HG03097 (cell line): ENCODE measurements at regions not wholly inside any gene's neighbourhood (a gene's known extent, or its start where the extent isn't known, plus 50 kb on each side); places are given as distances from the start of the nearest gene placed in this dataset.

Experiments
- ATAC-seq: cut with Tn5 transposase; IDR thresholded peaks from one replicate; pipeline ENCODE4 v1.9.1; 2021; ENCODE audit not compliant: unreplicated experiment, low FRiP score

DNA sequence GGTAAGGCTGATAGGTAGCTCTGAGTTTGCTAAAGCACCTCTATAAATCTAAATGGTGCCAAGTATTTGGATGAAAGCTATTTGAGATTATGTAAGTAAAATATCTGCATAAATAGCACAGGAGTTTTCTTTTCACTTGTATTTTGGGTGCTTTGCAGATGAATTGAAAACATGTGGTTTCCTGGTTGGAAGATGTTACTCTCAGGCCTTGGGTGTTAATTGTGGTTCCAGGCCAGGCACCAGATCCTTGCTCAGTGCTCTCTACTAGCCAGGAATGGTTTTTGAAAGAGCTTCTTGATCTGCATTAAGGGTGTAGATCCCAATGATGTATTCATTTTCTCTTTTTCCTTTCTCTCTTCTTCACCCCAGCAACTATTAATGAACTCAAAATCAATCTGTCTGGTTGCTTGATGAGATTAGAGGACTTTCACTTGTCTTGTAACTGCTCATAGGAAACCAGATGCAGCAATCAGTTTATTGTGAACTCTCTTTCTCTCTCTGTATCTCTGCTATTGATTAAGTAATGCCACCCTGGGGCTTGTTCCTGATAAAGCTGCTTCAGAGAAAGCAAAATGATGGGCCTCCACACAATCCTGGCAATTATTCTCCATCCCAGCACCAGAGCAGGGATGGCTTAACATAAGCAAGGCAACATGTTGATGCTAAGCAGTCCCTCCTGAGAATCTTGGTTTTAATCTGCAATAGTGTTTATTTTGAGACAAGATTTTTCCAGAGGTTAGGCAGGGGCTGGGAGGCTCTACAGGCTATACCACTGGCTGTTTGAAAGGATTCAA, 147.0 kb upstream of the NTM start:
- no peak for ATAC-seq

DNA sequence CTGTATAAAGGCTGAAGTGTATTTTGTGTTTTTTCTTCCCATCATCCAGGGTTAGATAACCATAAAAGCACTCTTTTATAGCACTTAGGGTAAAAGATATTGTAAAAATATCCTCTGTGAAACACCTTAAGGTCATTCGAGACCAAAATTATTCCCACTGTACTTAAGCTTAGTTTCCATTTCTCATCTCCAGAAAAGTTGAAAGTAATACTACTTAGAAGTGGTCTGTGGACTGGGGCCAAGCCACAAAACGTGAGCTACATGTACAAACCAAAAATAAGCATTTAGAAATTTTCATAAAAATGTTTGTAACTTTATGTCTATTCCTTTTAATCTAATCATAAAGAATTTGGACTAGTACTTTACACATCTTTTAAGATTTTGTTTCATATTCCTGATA, 142.0 kb upstream of the NTM start:
- ATAC-seq: no peak

DNA sequence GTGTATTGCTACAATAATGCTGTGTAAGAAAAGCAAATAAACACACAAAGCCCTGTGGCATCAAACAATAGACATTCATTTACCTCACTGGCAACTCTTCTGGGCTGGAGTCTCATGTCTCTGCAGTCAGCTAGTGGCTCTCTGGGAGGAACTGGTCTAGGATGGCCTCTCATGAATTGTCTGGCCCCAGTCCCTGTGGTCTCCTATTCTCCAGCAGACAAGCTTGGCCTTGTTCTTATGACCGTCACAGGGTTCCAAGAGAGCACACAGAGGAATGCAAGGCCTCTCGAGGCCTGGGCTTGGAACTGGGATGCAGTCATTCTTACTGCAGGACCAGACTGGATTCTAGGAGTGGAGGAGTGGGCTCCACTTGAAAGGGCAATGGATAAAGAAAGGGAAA, 141.2 kb upstream of the NTM start:
- ATAC-seq: no peak

DNA sequence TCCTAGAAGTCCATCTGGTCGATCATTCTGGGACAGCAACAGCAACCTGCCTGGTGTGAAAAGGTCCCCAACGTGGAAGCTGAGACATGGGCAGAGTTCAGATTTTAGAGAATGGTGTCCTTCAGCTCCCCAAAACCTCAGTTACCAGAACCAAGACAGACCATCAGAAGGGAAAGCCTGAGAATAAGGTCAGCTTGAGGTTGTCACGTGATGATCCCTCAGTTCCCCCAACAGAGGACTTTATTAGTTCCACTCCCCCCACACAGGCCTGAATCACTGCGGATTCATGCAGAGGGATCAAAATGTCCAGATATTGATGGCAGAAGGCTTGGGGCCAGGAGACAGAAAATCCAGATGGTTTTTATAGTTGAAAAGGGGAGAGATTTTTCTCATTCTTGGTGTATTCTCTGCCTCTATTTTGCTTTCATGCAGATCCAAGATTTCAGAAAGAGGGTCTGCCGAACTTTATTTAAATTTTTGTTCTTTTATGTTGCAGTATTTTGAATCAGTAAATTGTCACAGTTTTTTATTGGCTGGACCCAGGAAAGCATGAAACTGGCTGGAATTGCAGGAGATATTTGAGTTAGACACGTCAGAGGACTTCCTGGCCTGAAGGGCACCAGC, 139.0 kb upstream of the NTM start:
- ATAC-seq: no peak

DNA sequence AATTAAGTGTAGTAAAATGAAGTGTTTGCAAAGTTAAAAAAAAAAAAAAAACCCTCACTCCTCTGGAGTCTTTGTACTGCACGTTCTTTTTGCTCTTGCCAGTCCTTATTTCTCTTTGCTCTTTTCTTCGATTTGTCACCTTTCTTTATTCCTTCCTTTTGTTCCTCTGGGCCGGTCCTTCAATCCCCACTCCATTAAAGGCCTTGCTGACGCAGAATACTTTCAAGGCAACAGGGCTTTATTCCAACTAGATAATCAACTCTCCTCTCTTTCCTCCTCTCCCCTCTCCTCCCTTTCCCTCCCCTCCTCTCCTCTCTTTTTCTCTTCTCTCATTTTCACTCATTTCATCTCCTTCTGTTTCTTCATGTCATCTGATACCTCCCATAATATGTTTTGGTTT, 138.2 kb upstream of the NTM start:
- no peak for ATAC-seq

DNA sequence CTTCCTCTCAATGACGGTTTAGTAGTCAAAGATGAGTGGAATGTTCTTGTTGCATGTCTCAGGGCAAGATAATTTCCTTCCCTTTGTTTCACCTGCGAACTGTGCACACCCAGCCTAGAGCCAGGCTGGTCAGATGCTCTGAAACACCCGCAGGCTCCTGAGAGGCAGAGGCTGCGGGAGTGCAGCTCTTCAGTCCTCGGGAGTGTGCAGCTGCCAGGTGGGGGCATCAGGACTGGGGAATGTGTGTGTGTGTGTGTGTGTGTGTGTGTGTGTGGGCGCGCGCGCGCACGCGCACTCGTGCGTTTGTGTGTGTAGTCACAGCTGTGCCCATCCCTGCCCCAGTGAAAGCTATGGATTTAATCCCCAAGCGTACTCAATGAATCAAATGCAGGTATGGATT, 136.2 kb upstream of the NTM start:
- ATAC-seq: no peak

DNA sequence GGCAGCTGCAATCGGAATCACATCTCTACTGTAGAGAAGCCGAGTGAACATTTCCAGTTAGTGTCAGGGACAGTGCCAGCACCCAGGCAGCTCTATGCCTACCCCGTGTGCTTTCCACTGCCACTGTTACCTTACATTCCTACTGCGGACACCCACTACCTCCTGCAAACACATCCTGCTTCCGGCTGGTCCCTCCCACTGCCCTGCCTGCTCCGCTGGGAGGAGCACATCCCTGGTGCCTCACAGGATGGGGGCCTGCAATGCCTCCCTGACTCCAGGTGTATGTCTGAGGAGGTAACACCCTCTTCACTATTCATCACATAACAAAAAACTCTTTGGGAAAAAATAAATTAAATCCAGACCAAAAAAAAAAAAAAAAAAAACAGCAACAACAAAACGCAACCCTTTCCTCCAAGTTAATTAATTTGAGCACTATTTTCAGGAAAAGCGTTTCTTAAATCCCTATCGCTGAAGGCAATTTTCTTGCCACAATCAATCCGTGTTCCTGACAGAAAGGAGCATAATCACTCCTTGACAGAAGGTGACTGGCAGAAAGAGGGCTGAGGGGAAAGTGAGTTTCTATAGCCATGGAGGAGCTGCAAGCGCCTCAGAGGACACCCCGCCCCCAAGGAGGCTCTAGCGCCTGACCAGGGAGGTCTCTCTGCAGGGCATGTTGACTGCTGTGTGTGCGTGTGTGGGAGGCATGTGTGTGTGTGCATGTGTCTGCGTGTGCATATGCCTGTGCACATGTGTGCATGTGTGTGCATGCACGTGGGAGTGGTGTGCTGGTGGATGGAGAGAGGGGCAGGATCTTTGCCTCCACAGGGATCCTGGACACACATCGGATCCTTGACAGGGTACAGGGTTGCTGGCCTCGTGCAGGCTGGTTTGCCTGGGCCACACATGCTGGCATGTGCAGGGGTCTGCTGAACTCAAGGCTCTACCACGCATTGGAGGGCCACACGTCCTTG, 134.8 kb upstream of the NTM start:
- no peak for ATAC-seq

DNA sequence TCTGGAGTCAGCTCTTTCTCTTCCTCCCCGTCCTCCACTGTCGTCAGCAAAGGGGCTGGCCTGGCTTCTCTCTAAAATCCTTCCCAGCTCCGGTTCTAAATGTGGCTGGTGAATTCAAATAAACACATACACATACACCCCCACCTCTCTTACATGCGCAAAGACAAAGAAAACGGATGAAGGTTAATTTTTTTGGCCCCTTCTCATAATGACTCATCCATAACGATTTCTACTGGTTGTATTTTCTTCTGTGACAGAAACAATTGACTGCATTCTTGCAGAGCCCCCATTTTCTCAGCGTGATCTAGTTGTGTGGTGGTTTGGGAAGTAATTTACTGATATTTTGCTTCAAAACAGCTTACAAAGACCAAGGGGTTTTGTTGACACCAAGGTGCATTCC, 130.0 kb upstream of the NTM start:
- no peak for ATAC-seq

DNA sequence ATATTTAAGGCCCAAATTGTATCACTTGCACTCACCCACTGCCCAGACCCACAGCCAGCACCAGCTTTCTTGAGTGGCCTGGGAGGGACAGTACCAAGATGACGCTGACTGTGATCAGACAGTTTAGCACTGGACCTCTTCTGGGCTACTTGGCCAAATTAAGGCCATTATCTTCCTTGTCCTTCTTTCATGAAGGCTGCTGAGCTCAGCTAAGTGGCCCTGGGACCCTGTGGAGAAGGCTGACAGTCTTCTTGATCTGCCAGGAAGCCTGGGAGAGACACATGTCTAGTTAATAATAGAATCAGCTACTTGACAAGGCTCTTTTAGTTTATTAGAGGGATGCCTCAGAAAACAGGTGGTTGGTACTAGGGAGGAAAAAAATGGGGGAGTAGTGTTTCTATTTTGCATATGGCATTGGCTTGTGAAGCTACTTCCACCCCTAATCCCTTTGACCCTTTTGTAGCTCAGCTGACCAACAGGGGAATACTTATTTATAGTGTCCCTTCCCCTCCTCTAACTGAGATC, 127.9 kb upstream of the NTM start:
- no peak for ATAC-seq

DNA sequence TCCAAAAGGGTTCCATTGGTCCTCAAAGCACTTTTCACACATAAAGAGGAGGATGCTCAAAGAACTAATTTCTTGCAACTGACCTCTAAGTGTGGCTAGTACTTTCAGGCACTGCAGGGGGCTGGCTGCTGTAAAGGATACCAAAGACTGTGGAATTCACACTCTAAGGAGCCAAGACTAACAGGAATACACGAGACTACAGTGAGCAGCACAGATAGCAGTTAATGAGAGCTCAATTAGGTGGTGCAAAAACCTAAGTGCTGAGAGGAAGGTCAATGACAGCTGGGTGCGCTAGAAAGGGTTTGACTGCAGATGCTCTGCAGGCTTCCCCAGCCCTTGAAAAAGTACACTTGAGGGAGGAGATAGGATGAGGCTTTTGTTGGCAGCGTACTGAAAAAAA, 124.3 kb upstream of the NTM start:
- ATAC-seq: no peak

DNA sequence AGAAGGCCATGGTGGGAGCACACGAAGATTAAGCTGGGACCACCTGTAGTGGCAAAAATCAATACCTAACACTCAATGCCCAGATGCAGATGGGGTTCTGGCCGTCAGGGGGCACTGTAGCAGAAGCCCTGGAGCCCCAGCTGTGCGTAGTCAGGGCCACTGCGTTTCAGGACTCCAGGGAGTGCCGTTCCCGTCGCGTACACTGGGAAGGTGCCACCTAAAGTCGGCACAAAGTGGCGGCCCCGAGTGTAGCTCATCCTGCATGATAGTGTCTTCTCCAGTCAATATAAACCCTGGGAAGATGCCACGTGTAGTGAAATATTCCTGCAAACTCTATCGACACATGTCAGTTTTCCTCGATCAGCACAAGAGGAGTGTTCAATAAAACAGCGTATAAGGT, 123.8 kb upstream of the NTM start:
- no peak for ATAC-seq

DNA sequence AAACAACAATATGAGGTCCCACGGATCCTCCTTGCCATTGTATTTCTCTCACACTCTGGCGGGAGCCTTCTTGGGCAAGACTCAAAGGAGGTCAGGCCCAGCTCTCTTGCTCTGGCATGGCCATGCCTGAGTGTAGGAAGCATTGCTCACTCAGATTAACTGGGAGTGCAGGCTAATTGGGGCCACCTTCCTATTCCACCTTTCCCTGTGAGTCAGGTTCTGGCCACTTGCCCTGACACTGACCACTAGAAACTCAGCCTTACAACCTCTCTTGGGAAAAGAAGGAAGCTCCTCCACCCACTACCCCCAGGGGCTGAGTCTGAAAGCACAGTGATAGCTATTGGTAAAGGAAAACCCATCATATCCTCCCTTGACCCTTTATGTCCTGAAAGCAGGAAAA, 121.8 kb upstream of the NTM start:
- no peak for ATAC-seq

DNA sequence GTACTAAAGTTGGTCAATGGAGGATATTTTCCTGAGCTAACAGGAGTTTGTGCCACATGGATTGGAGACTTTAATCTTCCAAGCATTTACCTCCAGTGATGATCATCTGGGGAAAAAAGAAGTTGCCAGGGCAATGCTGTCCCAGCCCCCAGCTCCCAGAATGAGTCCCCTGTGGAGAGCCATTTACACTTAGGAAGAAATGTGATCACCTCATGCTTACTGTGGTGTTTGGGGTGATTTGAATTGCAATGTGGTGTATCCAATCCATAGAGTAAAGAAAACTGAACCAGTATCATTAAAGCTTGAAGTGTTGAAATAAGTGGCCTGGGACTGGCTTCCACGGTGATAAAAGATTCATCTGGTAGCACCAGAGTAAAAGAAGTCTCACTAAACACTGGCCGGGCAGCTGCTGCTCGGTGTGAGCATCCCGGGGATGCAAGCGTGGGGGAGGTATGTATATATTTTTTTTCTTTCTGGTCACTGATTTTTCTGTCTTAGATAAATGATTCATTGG, 117.2 kb upstream of the NTM start:
- no peak for ATAC-seq

DNA sequence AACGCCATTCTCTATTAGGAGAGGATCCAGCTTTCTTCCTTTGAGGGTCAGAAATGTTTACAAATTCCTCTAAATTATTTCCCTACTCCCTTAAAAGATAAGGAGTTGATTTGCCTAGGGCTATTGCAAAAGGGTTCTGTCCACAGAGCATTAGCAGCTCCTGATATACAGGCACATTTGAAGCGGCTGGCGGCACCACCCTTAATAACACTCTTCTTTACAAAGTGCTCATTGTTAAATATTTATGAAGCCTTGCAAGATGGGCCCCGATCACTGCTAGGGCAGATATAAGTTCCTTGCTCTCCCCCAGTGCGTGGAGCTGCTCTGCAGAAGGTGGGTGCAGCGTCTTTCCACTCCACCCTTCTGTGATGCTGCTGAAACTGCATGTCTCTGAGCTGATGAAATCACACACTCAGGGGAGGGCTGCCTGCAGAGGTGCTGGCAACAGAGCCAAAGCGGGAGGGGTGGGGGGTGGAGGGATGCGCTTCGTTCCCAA, 116.7 kb upstream of the NTM start:
- no peak for ATAC-seq

DNA sequence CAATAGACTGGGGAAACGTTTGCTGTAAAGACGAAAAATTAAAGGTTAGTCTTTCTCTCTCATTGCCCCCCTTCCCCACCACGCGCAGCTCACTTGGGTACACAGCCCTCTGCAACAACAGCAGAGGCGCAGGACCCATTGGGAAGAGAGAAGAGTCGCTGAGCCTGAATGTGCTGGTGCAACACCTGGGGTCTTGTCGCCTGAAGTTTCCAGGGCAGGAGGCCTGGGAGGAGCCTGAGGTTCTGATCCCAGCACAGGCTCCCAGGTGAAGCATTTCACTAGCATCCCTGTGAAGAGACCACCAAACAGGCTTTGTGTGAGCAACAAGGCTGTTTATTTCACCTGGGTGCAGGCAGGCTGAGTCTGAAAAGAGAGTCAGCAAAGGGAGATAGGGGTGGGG, 116.2 kb upstream of the NTM start:
- no peak for ATAC-seq

DNA sequence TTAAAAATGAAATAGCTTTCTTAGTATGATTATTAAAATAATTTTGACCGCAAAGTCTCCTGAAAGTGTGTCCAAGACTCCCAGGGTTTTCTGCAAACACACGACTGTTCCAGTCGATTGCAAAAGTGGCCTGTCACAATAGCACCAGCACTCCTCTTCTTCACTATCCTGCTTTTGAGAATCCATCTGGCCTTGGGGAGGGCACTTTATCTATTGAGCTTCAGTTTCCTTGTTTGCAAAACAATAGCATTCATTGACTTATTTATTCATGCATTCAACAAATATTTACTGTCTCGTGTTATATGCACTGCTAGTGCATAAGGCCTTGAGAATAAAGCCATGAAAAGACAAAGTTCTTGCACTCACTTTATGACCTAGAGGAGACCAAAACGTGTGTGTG, 96.2 kb upstream of the NTM start:
- ATAC-seq: no peak

DNA sequence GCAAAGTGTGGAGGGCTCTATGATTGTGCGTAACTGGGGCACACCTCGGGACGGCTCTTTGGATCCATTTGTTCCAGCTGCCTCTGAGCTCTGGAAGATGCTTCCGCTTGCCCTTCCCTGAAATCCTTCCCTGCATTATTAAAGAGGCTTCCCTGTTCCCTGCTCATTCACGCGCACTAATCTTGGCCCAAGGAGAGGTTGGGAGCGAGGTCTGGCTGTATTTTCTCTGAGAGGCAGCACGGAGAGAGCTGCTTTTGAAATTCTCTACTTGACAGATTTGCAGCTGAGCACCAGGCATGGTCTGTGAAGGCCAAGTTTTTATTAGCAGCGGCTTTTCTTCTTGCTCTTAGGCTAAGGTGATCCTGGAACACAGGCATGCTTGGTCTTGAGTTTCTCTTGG, 94.8 kb upstream of the NTM start:
- ATAC-seq: no peak

DNA sequence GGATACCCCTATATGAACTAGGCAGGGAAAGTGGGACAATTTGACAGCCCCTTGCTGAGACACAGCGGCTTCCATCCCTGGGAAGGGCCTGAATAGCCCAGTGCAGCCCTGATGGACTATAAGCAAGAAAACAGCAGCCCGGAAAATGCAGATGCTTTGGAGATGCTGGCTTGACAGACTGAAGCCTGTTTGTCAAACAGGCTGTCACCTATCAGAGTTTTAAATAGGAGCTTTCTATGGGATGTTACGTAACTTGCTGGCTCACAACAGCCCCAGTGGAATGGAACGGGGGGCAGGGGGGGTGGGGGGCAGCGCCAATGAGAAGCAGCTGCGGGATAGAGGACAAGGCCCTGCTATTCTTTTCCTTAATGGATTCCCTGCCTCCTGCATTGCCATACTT, 91.9 kb upstream of the NTM start:
- ATAC-seq: no peak

DNA sequence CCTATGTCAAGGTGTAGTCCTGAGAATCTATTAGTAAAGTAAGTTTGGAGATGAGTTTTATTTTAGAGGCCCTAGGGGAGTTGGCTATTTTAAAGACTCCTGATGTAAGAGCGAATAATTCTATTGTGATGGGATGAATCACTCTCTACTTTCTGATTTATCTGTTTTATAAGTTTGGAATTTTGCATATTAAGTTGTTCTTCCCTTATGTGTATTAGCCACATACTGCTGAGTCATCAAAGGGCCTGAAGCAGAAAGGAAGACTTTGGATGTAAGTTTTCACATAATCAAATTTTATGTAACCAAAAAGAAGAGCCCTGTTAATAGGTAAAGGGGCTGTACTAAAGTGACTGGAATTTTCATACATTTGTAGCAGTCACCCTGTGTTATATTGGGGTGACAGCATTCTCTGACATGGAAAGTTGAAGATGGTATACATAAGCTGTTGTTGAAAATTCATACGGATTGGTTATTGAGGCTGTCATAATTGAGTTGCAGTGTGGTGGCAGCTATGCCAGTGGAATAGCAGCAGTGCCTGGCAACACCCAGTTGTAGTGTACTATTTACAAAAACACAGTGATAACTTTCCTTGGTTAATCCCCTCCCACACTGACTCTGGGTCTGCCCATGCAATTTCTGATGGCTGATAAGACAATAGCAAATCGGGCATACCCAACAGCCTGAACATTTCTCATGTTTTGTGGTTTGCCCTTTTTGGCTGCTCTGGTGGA, 90.6 kb upstream of the NTM start:
- ATAC-seq: no peak

DNA sequence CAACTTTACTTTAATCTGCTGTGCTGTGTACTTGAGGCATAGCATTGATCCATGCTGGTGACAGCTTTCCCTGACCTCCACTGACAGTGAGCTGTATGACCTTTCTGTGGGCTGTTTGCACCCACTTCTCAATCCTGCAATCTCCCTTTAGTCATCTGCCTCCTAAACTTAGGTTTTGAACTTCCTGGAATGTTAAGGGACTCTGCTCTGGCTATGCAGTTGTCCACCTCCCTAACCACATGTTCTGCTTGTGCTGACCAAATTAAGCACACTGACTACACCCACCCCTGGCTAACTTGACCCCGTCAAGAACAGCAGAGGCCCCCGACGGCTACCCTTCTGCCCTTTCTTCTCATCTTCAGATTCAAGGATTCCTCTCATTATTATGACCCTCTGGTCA, 89.1 kb upstream of the NTM start:
- no peak for ATAC-seq
